Myocyte (in vitro differentiated cells): ENCODE measurements at regions not wholly inside any gene's neighbourhood (a gene's known extent, or its start where the extent isn't known, plus 50 kb on each side); places are given as distances from the start of the nearest gene placed in this dataset.
"Not testable (repeated sequence)": the region's sequence is repeated elsewhere in the genome, so short reads cannot be mapped to it uniquely, and the experiment has no call there.

Experiments used
- DNase-seq: peaks from one replicate; pipeline ENCODE4 v3.0.0-alpha.2; 2012; ENCODE audit warnings: low read depth

DNA sequence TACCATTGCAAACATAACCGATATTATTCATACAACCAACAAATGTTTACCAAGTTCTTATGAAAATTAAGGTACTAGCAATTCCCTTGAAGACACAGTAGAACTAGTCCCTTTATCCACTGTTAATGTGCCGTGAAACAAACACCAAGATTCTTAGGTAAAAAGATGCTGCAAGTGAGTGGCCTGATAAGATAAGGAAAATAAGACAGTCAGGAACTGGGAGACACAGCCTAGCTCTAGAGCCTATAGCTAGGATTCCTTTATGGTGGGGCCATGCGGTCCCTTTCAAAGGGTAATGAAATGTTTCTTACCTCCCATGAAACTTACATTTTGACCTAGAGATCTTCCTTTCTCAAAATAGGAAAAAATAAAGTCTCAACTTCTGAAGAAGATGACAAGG is 658.4 kb upstream of the MIR17HG start:
- DNase-seq, result no peak

GRCh38 chr13:90690458-90691080 is 656.9 kb upstream of the MIR17HG start:
- peak; percentile 17 for DNase-seq

GRCh38 chr13:90696254-90696653 is 651.2 kb upstream of the MIR17HG start:
- peak; percentile 17 for DNase-seq

DNA sequence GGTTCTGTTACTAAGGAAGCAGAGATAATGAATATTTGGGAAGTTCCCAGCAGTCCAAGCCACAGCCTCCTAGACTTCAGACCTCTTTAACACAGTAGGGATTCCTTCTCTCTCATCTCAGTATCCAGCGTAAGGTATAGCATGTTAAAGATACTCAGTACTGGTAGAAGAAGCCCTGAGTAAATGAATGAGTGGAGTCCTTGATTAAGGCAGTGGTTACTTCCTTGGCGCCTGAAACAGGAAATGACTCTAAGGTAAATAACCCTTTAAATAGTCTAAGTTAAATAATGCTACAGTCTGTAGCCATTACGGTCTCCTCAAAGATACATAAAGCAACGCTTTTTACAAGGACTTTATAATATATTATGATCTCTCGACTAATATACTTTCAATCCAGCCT is 650.8 kb upstream of the MIR17HG start:
- DNase-seq, result no peak

GRCh38 chr13:90700340-90700739 is 647.1 kb upstream of the MIR17HG start:
- no peak for DNase-seq

DNA sequence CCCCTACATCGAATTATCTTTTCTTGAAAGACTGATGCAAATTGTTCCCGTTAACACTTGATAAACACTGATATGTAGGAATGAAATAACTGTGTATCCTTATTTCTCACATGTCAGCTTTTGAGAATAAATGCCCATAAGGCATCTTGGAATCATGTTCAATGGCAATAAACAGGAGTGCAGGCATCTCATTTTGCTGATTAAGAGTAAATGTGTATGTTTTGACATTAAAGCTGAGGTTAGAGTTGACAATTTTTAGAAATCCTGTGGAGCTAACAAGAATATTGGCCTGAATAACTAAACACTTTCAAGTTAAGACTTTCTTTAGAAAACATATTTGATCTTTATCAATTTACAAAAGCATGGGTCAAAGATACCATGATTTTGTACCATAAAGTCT is 646.2 kb upstream of the MIR17HG start:
- DNase-seq, result no peak

DNA sequence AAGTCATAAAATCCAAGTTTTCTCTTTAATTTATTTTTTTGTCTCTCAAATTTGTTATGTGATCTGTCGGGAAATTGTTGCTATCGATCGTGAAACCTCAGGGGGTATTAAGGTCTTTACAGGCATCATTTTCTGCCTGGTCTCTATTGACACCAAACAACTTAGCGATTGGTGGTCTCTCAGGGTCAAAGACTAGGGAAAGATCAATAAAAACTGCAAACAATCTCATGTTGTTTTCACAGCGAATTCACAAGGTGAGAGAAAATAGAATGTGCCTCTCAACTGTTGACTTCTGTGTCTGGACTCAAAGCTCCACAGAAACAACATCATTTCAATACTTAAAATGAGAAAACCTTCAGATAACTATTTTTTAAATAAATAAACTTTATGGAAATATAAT is 645.4 kb upstream of the MIR17HG start:
- DNase-seq, result no peak

DNA sequence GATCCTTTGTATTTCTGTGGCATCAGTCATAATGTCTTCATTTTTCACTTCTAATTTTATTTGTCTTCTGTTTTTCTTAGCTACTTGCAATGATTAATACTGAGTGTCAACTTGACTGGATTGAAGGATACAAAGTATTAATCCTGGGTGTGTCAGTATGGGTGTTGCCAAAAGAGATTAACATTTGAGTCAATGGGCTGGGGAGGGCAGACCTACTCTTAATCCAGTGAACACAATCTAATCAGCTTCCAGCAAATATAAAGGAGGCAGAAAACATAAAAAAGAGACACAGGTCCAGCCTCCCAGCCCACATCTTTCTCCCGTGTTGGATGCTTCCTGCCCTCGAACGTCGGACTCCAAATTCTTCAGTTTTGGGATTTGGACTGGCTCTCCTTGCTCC is 640.9 kb upstream of the MIR17HG start:
- no peak for DNase-seq

- DNase-seq, result no peak
Measured at GRCh38 chr13:90708128-90708527, 639.4 kb upstream of the MIR17HG start.

DNA sequence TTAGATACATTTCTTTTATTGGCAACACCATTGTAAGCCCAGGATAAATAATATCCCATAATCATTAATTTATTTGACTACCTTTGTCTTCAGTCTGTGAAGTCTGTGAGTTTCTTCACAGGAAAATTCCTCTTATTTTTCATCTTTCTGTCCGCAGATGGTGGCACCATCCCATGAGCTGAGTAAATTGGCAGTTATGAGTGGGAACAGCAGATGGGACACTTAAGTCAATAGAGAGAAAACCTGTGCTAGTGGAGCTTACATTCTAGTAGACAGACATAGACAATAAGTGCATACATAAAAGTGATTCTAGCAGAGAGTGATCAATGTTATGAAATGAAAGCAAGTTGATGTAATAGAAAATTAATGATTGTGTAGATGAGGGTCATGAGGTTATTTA is 638.2 kb upstream of the MIR17HG start:
- no peak for DNase-seq

- no peak for DNase-seq
Measured at GRCh38 chr13:90710164-90710759, 637.2 kb upstream of the MIR17HG start.

- no peak for DNase-seq
Measured at GRCh38 chr13:90713441-90714133, 633.9 kb upstream of the MIR17HG start.

- no peak for DNase-seq
Measured at GRCh38 chr13:90715485-90715884, 632.0 kb upstream of the MIR17HG start.

DNA sequence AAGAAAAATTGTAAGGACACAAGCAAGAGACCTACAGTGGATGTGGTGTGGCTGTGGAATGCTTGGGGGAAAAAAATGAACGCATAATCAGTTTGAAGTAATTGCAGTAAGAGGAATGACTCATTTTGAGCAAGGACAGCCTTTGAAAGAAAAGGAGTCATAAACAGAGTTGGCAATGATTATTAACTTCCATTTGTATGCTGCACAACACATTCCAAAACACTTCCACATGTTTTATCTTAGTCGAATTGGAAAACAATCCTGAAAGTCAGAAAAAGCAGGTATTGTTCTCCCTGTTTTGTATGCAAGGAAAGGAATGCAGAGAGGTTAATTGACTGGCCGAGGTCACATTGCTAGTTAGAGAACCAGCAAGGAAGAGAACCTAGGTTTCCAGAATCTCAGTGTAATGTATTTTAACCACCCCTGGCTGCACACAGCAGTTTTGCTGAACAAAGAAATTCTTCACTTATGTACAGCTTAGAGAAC is 630.0 kb upstream of the MIR17HG start:
- DNase-seq, result peak; percentile 50

DNA sequence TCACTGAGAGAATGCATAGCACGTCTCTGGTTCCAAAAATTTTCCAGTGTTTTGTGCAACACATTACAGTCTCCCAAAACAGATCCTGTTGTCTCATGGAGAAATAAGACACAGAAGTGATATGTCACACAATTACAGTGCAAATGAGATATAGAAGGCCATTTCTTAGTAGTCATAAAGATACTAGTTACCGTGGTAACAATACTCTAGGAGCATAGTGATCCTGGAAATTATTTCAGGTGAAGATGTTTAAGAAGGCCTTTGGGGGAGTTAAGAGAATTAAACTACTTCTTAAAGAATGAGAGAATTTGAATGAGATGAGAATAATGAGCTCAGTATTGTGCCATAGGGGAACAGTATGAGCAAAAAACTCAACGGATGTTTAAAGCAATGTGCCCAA is 628.0 kb upstream of the MIR17HG start:
- DNase-seq, result no peak

DNA sequence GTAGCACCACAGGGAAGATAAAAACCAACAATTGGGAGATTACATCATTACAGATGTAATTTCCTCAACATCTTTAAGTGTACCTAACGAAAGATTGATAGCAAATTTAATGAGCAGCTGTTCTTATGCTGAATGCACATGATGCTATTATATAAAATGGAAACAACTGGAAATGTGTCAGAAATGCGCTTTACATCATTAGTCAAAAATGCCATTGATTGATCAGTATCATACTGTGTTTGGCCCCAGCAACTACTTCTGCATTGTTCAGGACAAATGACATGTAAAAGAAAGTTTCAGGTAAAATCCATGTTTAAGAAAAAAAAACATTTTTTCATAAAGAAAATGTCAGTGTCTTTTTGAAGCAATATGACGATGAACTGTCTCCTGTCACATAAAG is 625.5 kb upstream of the MIR17HG start:
- DNase-seq, result no peak

DNA sequence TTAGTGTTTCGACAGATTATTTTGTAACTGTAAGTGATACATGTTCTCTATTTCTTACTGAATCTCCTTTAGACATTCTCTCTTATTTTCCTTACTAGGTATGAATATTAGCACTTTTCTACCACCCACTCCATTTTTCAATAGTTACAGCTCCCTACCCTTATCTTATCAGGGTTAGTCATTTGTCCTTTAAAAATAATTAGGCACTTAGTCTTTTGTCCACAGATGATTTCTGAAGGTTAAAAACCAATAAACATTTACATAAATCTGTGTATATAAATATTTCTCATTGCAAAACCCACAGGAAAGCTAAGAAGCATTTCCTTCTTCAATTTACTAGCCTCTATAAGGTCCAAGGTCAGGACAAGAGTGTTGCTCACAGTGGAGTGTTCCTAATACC is 624.1 kb upstream of the MIR17HG start:
- DNase-seq, result no peak

- DNase-seq, result no peak
Measured at GRCh38 chr13:90726375-90726774, 621.1 kb upstream of the MIR17HG start.

DNA sequence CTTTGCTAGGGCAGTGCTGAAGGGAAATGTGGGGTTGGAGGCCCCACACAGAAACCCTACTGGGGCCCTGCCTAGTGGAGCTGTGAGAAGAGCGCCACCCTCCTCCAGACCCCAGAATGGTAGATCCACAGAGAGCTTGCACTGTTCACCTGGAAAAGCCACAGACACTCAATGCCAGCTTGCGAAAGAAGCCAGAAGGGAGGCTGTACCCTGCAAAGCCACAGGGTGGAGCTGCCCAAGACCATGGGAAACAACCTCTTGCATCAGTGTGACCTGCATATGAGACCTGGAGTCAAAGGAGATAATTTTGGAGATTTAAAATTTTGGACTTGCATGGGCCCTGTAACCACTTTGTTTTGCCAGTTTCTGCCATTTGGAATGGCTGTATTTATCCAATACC is 615.4 kb upstream of the MIR17HG start:
- no peak for DNase-seq

DNA sequence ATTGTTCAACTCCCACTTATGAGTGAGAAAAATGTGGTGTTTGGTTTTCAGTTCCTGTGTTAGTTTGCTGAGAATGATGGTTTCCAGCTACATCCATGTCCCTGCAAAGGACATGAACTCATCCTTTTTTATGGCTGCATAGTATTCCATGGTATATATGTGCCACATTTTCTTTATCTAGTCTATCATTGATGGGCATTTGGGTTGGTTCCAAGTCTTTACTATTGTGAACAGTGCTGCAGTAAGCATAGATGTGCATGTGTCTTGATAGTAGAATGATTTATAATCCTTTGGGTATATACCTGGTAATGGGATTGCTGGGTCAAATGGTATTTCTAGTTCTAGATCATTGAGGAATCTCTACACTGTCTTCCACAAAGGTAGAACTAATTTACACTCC is 613.0 kb upstream of the MIR17HG start:
- not testable (repeated sequence) for DNase-seq

GRCh38 chr13:90738881-90739280 is 608.6 kb upstream of the MIR17HG start:
- DNase-seq, result peak; percentile 6

GRCh38 chr13:90740099-90740498 is 607.4 kb upstream of the MIR17HG start:
- DNase-seq, result no peak

DNA sequence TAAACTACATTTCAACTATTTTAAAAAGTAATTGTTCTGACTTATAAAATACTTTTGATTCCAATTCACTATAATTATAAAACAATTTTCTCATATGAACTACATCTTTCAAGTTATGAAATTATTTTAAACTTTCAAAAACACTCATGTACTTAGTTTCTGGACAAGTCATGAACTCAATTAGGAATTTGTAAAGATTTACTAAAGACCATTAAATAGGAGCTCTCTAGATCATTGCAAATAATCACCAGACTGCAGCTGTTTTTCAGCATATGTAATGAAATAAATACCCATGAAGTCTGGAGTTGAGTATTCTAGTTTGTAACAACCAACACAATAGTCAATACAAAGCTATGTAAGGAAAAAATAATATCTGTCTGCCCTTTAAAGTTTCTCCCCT is 605.1 kb upstream of the MIR17HG start:
- no peak for DNase-seq
